ENCODE measurements at regions not wholly inside any gene's neighbourhood (a gene's known extent, or its start where the extent isn't known, plus 50 kb on each side); places are given as distances from the start of the nearest gene placed in this dataset.

GRCh38 chr10:130932326-130933007, 379.1 kb downstream of the TCERG1L start:
- no peaks in the 10 kb centered on the region for H3K9me3 ChIP-seq
- no peaks in the 10 kb centered on the region for H3K36me3 ChIP-seq

DNA sequence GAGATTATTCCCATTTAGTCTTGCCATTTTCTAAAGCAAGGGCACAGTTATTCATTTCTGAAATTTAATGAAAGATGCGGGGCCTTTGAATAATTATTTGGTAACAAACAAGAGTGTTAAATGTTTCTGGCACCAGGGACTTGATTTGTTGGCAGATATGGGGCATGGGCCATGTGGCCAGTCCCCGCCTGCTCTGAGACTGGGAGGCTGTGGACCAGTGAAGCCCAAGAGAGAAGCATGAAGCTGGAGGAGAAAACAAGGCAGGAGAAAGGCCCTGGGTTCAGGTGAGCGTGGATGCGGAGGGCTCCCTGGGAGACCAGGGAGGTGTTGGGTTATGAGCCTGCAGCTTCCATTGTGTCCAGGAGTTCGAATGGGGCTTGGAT, 378.5 kb downstream of the TCERG1L start:
- H3K36me3 ChIP-seq = no peaks in the 10 kb centered on the region
- TF ChIP-seq, protein P1, sequence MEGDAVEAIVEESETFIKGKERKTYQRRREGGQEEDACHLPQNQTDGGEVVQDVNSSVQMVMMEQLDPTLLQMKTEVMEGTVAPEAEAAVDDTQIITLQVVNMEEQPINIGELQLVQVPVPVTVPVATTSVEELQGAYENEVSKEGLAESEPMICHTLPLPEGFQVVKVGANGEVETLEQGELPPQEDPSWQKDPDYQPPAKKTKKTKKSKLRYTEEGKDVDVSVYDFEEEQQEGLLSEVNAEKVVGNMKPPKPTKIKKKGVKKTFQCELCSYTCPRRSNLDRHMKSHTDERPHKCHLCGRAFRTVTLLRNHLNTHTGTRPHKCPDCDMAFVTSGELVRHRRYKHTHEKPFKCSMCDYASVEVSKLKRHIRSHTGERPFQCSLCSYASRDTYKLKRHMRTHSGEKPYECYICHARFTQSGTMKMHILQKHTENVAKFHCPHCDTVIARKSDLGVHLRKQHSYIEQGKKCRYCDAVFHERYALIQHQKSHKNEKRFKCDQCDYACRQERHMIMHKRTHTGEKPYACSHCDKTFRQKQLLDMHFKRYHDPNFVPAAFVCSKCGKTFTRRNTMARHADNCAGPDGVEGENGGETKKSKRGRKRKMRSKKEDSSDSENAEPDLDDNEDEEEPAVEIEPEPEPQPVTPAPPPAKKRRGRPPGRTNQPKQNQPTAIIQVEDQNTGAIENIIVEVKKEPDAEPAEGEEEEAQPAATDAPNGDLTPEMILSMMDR (IDR thresholded peaks at IDR 0.05) = no peak
- H3K27me3 ChIP-seq = no peaks in the 10 kb centered on the region
- no peak overlapping the region for H3K4me3 ChIP-seq (ENCODE audit: low read depth in 1 of 2, low read length in 1 of 2)
- H3K4me1 ChIP-seq (ENCODE audit: control insufficient read depth in 1 of 2, insufficient read depth in 1 of 2, low read depth in 1 of 2, low read length in 1 of 2) = no peaks in the 10 kb centered on the region
- no peak overlapping the region for H3K27ac ChIP-seq
- no peaks in the 10 kb centered on the region for H3K9me3 ChIP-seq

More at GRCh38 chr10:130932326-130933007, 379.1 kb downstream of the TCERG1L start:
- no peak overlapping the region for H3K27ac ChIP-seq
- no peaks in the 10 kb centered on the region for H3K27me3 ChIP-seq
- no peak overlapping the region for H3K4me3 ChIP-seq (ENCODE audit: low read depth in 1 of 2, low read length in 1 of 2)
- TF ChIP-seq, protein P1 (IDR thresholded peaks at IDR 0.05) = no peak
- H3K4me1 ChIP-seq (ENCODE audit: control insufficient read depth in 1 of 2, insufficient read depth in 1 of 2, low read depth in 1 of 2, low read length in 1 of 2) = no peaks in the 10 kb centered on the region

GRCh38 chr10:130934293-130935127, 377.0 kb downstream of the TCERG1L start:
- TF ChIP-seq, protein P1 (IDR thresholded peaks at IDR 0.05) = no peak
- no peaks in the 10 kb centered on the region for H3K9me3 ChIP-seq
- H3K4me1 ChIP-seq (ENCODE audit: control insufficient read depth in 1 of 2, insufficient read depth in 1 of 2, low read depth in 1 of 2, low read length in 1 of 2) = no peaks in the 10 kb centered on the region
- H3K27me3 ChIP-seq = no peaks in the 10 kb centered on the region
- H3K4me3 ChIP-seq (ENCODE audit: low read depth in 1 of 2, low read length in 1 of 2) = no peak overlapping the region
- H3K36me3 ChIP-seq = no peaks in the 10 kb centered on the region
- H3K27ac ChIP-seq = no peak overlapping the region

- Histone ChIP-seq H3K36me3 (no peaks in the 10 kb centered on the region), H3K27ac (no peak overlapping the region), H3K4me3 (ENCODE audit: low read depth in 1 of 2, low read length in 1 of 2) (no peak overlapping the region), H3K9me3 (no peaks in the 10 kb centered on the region), H3K4me1 (ENCODE audit: control insufficient read depth in 1 of 2, insufficient read depth in 1 of 2, low read depth in 1 of 2, low read length in 1 of 2) (no peaks in the 10 kb centered on the region), H3K27me3 (no peaks in the 10 kb centered on the region)
- TF ChIP-seq, protein P1 (IDR thresholded peaks at IDR 0.05) = no peak
Measured at GRCh38 chr10:130935128-130935439, 376.4 kb downstream of the TCERG1L start.

DNA sequence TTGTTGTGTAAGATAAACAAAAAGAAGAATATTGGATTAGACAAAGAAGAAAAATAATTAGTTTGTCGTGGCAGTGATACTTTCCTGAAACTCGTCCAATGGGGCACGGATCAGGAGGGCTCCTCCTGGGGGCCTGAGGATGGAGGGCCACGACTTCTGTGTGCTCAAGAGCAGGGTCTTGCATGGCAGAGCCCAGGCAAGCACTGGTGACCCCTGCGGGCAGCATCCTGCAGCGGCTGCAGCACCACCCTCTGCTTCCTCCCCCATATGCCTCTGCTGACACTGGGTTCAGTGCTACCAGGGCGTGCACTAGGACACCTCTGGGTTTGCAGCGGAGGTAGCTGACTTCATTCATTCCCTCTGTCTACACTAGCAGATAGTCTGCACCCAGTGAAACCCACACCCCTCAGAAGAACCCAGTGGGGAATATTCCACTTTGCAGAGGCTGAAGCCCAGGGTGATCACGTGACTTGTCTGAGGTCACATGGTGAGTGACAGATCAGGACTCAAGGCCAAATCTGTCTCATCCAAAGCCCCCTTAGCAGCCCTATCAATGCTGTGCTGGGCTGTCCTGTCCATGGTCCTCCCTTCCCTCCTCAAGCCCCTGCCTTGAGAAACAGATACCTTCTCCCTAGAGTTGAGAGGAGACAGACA, 375.5 kb downstream of the TCERG1L start:
- H3K4me3 ChIP-seq (ENCODE audit: low read depth in 1 of 2, low read length in 1 of 2) = no peak overlapping the region
- TF ChIP-seq, protein P1 (IDR thresholded peaks at IDR 0.05) = no peak
- no peaks in the 10 kb centered on the region for H3K27me3 ChIP-seq
- no peaks in the 10 kb centered on the region for H3K4me1 ChIP-seq (ENCODE audit: control insufficient read depth in 1 of 2, insufficient read depth in 1 of 2, low read depth in 1 of 2, low read length in 1 of 2)
- H3K27ac ChIP-seq = no peak overlapping the region
- no peaks in the 10 kb centered on the region for H3K9me3 ChIP-seq
- no peaks in the 10 kb centered on the region for H3K36me3 ChIP-seq
